HCT116 (cell line): ENCODE measurements at regions not wholly inside any gene's neighbourhood (a gene's known extent, or its start where the extent isn't known, plus 50 kb on each side); places are given as distances from the start of the nearest gene placed in this dataset.

Experiments used
- ATAC-seq: fragments of 200-7000 bp; cut with Tn5 transposase; 2 replicates; pipeline ENCODE4 v1.9.1; 2020; ENCODE audit warnings: mild to moderate bottlenecking, moderate library complexity
- BruUV-seq: library from RNA; stranded (reverse); fragments of 400-500 nt; replicated peaks from 2 replicates; lab custom pipeline; 2021; lab: Mats Ljungman, UMichigan
- CTCF ChIA-PET: fragments of 300-600 bp; sonication (Branson Sonifier 250); formaldehyde crosslinking; loops from one replicate; lab custom pipeline; 2021; ENCODE audit warnings: antibody characterized with exemption; lab: Charles Lee
- POLR2A ChIA-PET: fragments of 300-600, 350-600 bp; sonication (Branson Sonifier 250); formaldehyde crosslinking; loops from one replicate; lab custom pipeline; 2021; ENCODE audit warnings: antibody characterized with exemption; lab: Charles Lee
- RAD21 ChIA-PET, 2 experiments: fragments of 300-600 bp; sonication (Branson Sonifier 250); formaldehyde crosslinking; loops; one replicate each; lab custom pipeline; 2023; ENCODE audit warnings: low total read pairs in 2 of 2; ENCODE audit not compliant: uncharacterized antibody in 2 of 2, unreplicated experiment in 2 of 2, low non-redundant PET in 1 of 2; lab: Charles Lee
- DNase-seq: peaks from one replicate; pipeline ENCODE4 v3.0.0-alpha.2; 2010; ENCODE audit warnings: low read depth, low spot score
- H2AFZ ChIP-seq: fragments of 200-600 bp; shearing (Covaris generic), sonication (generic); 2 replicates; pipeline ENCODE4 v1.6.1; 2017; ENCODE audit warnings: low read depth, mixed run types, mixed read lengths, antibody characterized with exemption, low read length; ENCODE audit not compliant: poor library complexity, severe bottlenecking
- H3K27ac ChIP-seq: 2 replicates; pipeline ENCODE4 v1.5.1; 2012; ENCODE audit warnings: low read depth, low read length
- H3K27me3 ChIP-seq: fragments of 200-600 bp; sonication (generic); 2 replicates; pipeline ENCODE4 v1.6.1; 2016; ENCODE audit warnings: mixed run types, low read length, mixed read lengths; ENCODE audit not compliant: insufficient read depth
- H3K36me3 ChIP-seq, 2 experiments: fragments of 200-500 bp in 1 of 2; fragments of 200-600 bp in 1 of 2; sonication (Bioruptor generic) in 1 of 2; sonication (generic) in 1 of 2; 2 replicates each; pipeline versions ENCODE4 v1.5.1 to v1.6.1; 2014 to 2016; ENCODE audit warnings: low read length in 2 of 2, inconsistent platforms in 1 of 2, mixed read lengths in 1 of 2, mixed run types in 1 of 2; ENCODE audit not compliant: insufficient read depth in 2 of 2, control insufficient read depth in 1 of 2
- H3K4me1 ChIP-seq, 2 experiments: fragments of 200-600 bp in 1 of 2; sonication (generic) in 1 of 2; 2 replicates each; pipeline versions ENCODE4 v1.5.1 to v1.6.1; 2012 to 2017; ENCODE audit warnings: low read length in 2 of 2, inconsistent platforms in 1 of 2, mild to moderate bottlenecking in 1 of 2, mixed read lengths in 1 of 2, mixed run types in 1 of 2, moderate library complexity in 1 of 2; ENCODE audit not compliant: insufficient read depth in 2 of 2, control insufficient read depth in 1 of 2
- H3K4me2 ChIP-seq: fragments of 200-600 bp; sonication (generic); 2 replicates; pipeline ENCODE4 v1.6.1; 2017; ENCODE audit warnings: mixed run types, low read length, mixed read lengths
- H3K4me3 ChIP-seq, 2 experiments: fragments of 200-600 bp in 1 of 2; sonication (generic) in 1 of 2; replicated peaks in 1 of 2; 2 replicates each; pipeline ENCODE4 v1.5.1; 2011 to 2016; ENCODE audit warnings: low read length in 2 of 2, control low read depth in 1 of 2, low read depth in 1 of 2, mild to moderate bottlenecking in 1 of 2, mixed read lengths in 1 of 2, mixed run types in 1 of 2
- H3K79me2 ChIP-seq: fragments of 200-600 bp; sonication (generic); 2 replicates; pipeline ENCODE4 v1.6.1; 2017; ENCODE audit warnings: mild to moderate bottlenecking, mixed run types, low read length, moderate library complexity, mixed read lengths; ENCODE audit not compliant: insufficient read depth
- H3K9ac ChIP-seq: fragments of 200-600 bp; sonication (generic); 2 replicates; pipeline ENCODE4 v1.6.1; 2016; ENCODE audit warnings: low read length, mixed read lengths
- H3K9me2 ChIP-seq: fragments of 200-600 bp; sonication (generic), shearing (Covaris generic); 2 replicates; pipeline ENCODE4 v1.6.1; 2017; ENCODE audit warnings: mixed run types, mild to moderate bottlenecking, moderate library complexity; ENCODE audit not compliant: insufficient read depth
- H3K9me3 ChIP-seq, 2 experiments: fragments of 200-500 bp in 1 of 2; fragments of 200-600 bp in 1 of 2; sonication (Bioruptor generic) in 1 of 2; sonication (generic) in 1 of 2; 2 replicates each; pipeline ENCODE4 v1.6.1; 2014 to 2017; ENCODE audit warnings: low read length in 2 of 2, mixed read lengths in 2 of 2, inconsistent platforms in 1 of 2, low read depth in 1 of 2, mild to moderate bottlenecking in 1 of 2, mixed run types in 1 of 2, moderate library complexity in 1 of 2; ENCODE audit not compliant: control insufficient read depth in 1 of 2, insufficient read depth in 1 of 2
- H4K20me1 ChIP-seq: fragments of 200-600 bp; sonication (generic), shearing (Covaris generic); 2 replicates; pipeline ENCODE4 v1.6.1; 2017; ENCODE audit warnings: mixed run types, mild to moderate bottlenecking, moderate library complexity; ENCODE audit not compliant: insufficient read depth
- ELF1 ChIP-seq: IDR thresholded peaks from 2 replicates; pipeline ENCODE4 v1.6.1; 2012; ENCODE audit warnings: low read depth, borderline replicate concordance
- SP1 ChIP-seq: IDR thresholded peaks from 2 replicates; pipeline ENCODE4 v1.6.1; 2012; ENCODE audit warnings: low read depth
- SRF ChIP-seq: IDR thresholded peaks from 2 replicates; pipeline ENCODE4 v1.6.1; 2012; ENCODE audit warnings: low read depth
- YY1 ChIP-seq: IDR thresholded peaks from 2 replicates; pipeline ENCODE4 v1.6.1; 2011; ENCODE audit warnings: low read length, low read depth, moderate library complexity, mild to moderate bottlenecking; ENCODE audit not compliant: insufficient replicate concordance; ENCODE audit errors: extremely low read depth
- intact Hi-C: fragments of 100-400 bp; cut with micrococcal nuclease; formaldehyde crosslinking; loops from 2 replicates; pipeline ENCODE4 v1.10.0; 2022
- TF ChIP-seq, protein P1 (sequence below): IDR thresholded peaks from 2 replicates; pipeline ENCODE4 v1.6.1; 2012; ENCODE audit warnings: low read depth
- TF ChIP-seq, protein P2 (sequence below): IDR thresholded peaks from 2 replicates; pipeline ENCODE4 v1.6.1; 2012
- TF ChIP-seq, protein P3 (sequence below): IDR thresholded peaks from 2 replicates; pipeline ENCODE4 v1.6.1; 2011; ENCODE audit warnings: mild to moderate bottlenecking, low read length, moderate library complexity; ENCODE audit not compliant: insufficient replicate concordance; ENCODE audit errors: extremely low read depth
- TF ChIP-seq, protein P4 (sequence below): IDR thresholded peaks from 2 replicates; pipeline ENCODE4 v1.6.1; 2012
- TF ChIP-seq, protein P5 (sequence below), 3 experiments: fragments of 200-600 bp in 1 of 3; sonication (generic) in 1 of 3; IDR thresholded peaks in 2 of 3; conservative IDR thresholded peaks in 1 of 3; 2 replicates each; pipeline ENCODE4 v1.5.1; 2012 to 2017; ENCODE audit warnings: low read depth in 2 of 3, low read length in 2 of 3, antibody characterized with exemption in 1 of 3, borderline replicate concordance in 1 of 3, control low read depth in 1 of 3, mild to moderate bottlenecking in 1 of 3, mixed read lengths in 1 of 3, mixed run types in 1 of 3, moderate library complexity in 1 of 3; ENCODE audit not compliant: insufficient read depth in 1 of 3

DNA sequence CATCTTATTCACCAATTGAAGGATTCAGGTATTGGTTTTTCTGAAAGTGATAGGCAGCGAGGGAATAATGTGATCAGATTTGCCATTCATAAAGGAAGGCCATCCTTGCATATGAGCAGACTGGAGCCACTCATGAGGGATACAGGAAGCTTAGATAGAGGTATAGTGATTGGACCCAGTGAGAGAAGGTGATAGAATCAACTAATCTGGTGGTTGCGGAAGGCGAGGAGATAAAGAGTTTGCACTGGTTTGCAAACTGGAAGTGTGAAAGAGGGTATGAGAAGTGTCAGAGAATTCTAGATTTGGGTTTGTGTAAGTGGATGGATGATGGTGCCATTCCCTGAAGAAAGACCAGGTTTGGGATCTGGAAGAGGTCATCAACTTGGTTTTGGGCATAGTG is 57.3 kb upstream of the RASGEF1B start:
- DNase-seq (no peak), ATAC-seq (no peak)
- Histone ChIP-seq H3K27ac (no peak overlapping the region), H3K9me3 (no peaks in the 10 kb centered on the region), H3K4me2 (no peak overlapping the region), H3K36me3 (no peaks in the 10 kb centered on the region), H3K27me3 (peaks cover 38% of the 10 kb centered on the region), H3K4me1 (no peaks in the 10 kb centered on the region), H3K9ac (no peak overlapping the region), H3K9me2 (no peaks in the 10 kb centered on the region), H4K20me1 (no peaks in the 10 kb centered on the region), H3K4me3 (no peak overlapping the region), H3K79me2 (no peaks in the 10 kb centered on the region), H2AFZ (no peak overlapping the region)
- intact Hi-C loops: no loop called here
- ChIA-PET RAD21 (no interaction called here), POLR2A (no interaction called here), CTCF (no interaction called here)
- TF ChIP-seq, protein P1, sequence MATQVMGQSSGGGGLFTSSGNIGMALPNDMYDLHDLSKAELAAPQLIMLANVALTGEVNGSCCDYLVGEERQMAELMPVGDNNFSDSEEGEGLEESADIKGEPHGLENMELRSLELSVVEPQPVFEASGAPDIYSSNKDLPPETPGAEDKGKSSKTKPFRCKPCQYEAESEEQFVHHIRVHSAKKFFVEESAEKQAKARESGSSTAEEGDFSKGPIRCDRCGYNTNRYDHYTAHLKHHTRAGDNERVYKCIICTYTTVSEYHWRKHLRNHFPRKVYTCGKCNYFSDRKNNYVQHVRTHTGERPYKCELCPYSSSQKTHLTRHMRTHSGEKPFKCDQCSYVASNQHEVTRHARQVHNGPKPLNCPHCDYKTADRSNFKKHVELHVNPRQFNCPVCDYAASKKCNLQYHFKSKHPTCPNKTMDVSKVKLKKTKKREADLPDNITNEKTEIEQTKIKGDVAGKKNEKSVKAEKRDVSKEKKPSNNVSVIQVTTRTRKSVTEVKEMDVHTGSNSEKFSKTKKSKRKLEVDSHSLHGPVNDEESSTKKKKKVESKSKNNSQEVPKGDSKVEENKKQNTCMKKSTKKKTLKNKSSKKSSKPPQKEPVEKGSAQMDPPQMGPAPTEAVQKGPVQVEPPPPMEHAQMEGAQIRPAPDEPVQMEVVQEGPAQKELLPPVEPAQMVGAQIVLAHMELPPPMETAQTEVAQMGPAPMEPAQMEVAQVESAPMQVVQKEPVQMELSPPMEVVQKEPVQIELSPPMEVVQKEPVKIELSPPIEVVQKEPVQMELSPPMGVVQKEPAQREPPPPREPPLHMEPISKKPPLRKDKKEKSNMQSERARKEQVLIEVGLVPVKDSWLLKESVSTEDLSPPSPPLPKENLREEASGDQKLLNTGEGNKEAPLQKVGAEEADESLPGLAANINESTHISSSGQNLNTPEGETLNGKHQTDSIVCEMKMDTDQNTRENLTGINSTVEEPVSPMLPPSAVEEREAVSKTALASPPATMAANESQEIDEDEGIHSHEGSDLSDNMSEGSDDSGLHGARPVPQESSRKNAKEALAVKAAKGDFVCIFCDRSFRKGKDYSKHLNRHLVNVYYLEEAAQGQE: no peak
- no peak for TF ChIP-seq ELF1
- TF ChIP-seq, protein P2, sequence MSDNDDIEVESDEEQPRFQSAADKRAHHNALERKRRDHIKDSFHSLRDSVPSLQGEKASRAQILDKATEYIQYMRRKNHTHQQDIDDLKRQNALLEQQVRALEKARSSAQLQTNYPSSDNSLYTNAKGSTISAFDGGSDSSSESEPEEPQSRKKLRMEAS: no peak
- TF ChIP-seq SP1: no peak
- TF ChIP-seq, protein P3, sequence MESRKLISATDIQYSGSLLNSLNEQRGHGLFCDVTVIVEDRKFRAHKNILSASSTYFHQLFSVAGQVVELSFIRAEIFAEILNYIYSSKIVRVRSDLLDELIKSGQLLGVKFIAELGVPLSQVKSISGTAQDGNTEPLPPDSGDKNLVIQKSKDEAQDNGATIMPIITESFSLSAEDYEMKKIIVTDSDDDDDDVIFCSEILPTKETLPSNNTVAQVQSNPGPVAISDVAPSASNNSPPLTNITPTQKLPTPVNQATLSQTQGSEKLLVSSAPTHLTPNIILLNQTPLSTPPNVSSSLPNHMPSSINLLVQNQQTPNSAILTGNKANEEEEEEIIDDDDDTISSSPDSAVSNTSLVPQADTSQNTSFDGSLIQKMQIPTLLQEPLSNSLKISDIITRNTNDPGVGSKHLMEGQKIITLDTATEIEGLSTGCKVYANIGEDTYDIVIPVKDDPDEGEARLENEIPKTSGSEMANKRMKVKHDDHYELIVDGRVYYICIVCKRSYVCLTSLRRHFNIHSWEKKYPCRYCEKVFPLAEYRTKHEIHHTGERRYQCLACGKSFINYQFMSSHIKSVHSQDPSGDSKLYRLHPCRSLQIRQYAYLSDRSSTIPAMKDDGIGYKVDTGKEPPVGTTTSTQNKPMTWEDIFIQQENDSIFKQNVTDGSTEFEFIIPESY: no peak
- TF ChIP-seq YY1: no peak
- TF ChIP-seq, protein P4, sequence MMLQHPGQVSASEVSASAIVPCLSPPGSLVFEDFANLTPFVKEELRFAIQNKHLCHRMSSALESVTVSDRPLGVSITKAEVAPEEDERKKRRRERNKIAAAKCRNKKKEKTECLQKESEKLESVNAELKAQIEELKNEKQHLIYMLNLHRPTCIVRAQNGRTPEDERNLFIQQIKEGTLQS: no peak
- TF ChIP-seq, protein P5, sequence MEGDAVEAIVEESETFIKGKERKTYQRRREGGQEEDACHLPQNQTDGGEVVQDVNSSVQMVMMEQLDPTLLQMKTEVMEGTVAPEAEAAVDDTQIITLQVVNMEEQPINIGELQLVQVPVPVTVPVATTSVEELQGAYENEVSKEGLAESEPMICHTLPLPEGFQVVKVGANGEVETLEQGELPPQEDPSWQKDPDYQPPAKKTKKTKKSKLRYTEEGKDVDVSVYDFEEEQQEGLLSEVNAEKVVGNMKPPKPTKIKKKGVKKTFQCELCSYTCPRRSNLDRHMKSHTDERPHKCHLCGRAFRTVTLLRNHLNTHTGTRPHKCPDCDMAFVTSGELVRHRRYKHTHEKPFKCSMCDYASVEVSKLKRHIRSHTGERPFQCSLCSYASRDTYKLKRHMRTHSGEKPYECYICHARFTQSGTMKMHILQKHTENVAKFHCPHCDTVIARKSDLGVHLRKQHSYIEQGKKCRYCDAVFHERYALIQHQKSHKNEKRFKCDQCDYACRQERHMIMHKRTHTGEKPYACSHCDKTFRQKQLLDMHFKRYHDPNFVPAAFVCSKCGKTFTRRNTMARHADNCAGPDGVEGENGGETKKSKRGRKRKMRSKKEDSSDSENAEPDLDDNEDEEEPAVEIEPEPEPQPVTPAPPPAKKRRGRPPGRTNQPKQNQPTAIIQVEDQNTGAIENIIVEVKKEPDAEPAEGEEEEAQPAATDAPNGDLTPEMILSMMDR (IDR thresholded peaks at IDR 0.05 in 2 of 3, conservative IDR thresholded peaks at IDR 0.05 in 1 of 3; ENCODE audit: borderline replicate concordance in 1 of 3, insufficient read depth in 1 of 3, low read depth in 2 of 3, low read length in 2 of 3): no peak
- no peak for TF ChIP-seq SRF
- BruUV-seq: no TSS peak
